ENCODE measurements at regions not wholly inside any gene's neighbourhood (a gene's known extent, or its start where the extent isn't known, plus 50 kb on each side); places are given as distances from the start of the nearest gene placed in this dataset.
"Not testable (repeated sequence)": the region's sequence is repeated elsewhere in the genome, so short reads cannot be mapped to it uniquely, and the experiment has no call there.

DNA sequence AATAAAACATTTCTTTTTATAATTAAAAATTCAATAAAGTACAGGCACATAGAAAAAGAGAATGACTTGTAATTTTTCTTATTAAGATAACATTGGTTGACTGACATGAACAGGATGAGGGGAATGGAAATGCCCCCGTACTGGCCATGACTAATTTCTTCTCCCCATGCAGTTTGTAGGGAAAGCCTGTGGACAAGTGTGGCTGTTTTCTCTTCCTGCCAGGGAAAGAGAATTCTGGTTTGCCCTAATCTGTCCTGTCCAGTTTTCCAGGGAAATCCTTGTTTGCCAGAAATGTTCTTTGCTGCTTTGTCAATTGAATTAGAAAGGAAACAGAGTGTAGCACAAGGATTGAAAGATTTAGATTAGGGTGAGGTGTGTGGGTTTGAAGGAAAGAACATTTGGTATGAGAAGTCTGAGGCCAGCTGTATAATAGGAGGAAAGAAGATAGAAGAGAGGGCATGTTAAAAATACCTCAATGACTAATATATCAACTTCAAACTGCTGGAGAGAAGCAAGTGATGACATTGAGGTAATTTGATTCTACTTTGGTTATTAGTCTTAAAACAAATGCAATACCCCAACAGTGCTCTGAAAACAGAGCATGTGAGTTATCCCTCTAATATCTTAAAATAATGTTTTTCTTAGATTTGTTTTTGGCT is 593.9 kb upstream of the ZNF804A start:
- no peak for DNase-seq (ENCODE audit: low spot score)

DNA sequence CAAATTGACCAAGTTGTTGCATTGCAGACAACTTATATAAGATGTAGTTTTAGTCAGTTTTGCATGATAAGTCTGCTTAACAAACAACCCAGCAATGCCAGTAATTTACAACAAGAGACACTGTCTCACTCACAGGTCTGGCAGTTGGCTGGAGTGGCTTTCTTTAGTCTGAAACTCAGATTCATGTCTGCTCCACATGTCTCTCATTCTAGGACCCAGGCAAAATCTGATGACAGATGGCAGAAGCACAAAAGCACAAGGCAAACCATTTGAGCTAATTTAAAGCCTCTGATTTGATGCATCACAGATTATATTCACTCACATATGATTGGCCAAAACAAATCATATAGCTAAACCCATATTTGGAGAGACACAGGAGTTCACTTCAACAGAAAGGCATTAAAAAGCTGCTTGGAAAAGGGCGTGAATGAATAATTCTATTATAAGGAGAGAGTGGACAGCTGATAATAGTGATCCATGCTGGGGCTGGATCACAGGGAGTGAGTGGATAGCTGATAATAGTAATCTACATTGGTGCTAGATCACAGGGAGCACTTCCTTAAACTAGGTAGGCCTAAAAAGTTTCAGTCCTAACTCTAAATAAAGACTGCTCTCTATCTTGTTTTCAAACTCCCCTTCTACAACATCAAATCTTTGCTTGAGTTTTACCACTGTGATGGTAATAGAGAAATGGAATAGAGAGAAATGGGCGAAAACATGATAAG is 593.2 kb upstream of the ZNF804A start:
- no peak for DNase-seq (ENCODE audit: low spot score)

DNA sequence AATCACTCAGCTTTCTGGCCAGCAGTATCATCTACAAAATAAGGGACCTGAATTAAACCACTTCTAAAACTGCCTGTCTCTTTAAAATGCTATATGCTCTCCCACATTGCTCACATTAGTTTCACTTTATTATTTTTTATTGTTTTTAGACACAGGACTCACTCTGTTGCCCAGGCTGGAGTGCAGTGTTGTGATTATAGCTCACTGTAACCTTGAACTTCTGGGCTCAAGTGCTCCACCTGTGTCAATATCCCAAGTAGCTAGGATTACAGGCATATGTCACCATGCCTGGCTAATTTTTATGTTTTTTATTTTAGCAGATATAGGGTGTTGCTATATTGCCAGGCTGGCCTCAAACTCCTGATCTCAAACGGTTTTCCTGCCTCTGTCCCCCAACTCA is 591.3 kb upstream of the ZNF804A start:
- DNase-seq (ENCODE audit: low spot score), result no peak

DNA sequence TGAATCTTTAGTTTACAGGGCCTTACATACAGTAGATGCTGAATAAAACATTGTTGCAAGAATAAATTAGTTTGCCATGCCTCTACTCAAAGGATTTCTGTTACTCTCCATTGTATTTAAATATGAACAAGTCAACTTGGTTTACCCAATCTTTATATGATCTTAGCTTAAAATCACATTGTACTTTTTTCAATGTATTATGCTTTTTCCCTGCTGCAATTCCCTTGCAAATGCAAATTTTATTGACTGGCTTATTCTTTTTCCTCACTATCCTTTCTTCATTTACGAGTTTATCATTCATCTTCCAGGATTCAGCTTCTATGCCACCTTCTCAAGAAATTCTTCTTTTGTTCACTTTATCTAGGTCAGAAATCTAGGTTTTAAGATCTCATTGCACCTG is 571.4 kb upstream of the ZNF804A start:
- no peak for DNase-seq (ENCODE audit: low spot score)

DNA sequence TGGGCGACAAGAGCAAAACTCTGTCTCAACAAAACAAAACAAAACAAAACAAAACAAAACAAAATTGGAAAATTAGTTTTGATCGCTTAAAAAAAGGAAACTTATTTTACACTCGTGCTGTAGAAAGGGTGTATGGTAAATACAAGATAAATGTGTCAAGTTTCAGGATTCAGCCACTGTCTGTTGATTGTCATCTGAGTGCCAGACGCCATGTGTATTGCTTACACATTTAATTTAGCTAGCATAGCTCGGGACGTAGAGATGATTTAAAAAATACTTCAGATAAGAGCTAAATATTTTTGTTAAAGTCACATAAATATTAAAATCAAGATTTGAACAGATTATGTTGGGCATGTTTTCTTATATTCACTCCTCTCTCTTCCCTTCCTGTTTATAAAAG is 568.1 kb upstream of the ZNF804A start:
- DNase-seq (ENCODE audit: low spot score), result no peak

DNA sequence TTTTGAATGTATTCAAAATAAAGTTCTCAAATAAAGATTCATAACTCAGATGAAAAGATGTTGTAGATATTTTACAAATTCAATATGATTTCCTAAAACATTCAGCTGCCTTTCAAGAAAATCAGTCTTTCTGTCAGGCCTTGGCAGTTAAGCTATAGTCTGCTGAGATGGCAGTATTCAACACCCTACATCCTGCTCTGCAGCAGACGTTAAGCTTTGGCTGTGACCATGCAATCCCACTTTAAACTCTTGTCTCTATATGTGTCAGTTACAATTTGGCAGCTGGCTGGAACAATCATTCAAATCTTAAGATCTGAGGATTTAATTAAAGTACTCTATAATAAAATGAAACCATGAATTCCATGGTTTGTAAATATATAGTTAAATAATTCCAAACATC is 567.3 kb upstream of the ZNF804A start:
- DNase-seq (ENCODE audit: low spot score), result no peak

DNA sequence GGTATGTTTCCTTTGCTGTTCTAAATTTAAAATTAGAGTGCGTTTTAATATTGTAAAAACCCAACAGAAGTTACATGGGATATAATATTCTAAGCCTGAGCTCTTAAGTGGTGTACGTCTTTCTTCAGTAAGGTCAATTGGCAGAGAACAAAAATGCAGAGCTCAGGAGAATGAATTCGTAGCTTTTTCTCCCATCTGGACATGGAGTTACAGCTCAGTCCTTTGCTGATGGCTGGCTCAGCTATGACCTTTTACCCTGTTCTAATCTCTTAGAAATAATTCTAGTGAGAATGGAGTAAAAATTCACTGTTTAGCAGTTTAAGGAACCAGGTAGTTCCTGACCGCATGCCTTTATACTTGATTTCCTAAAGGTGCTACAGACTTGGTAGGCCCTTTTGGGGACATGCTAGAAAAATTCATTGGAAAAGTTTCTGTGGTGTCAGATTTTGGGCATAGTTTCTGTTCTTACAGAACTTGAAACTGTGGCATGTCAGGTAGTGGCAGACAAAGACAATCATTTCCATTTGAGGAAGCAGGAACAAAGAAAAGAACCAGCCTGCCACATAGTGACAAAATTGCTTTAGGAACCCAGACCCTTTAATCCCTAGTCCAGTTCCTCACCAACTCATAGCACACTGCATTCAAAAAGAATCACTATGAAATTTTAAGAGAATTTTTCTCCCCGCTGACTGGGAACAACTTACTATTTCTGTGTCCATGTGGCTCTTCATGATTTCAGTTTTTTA is 566.8 kb upstream of the ZNF804A start:
- no peak for DNase-seq (ENCODE audit: low spot score)

DNA sequence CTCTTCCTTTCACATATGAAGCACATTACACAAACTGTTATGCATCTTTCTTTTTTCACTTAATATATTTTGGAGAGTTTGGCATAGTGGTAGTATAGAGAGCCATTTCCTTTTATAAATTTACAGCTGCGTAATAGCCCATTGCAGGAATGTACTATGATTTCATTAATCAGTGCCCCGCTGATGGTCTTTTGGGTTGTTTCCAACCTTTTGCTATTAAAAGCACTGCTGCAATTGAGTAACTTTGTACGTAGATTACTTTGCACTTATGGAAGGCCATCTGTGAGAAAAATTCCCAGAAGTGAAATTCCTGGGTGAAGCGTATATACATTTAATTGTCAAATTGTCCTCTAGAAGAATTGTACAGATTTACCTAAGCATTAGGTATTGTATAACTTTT is 565.3 kb upstream of the ZNF804A start:
- DNase-seq (ENCODE audit: low spot score), result no peak

DNA sequence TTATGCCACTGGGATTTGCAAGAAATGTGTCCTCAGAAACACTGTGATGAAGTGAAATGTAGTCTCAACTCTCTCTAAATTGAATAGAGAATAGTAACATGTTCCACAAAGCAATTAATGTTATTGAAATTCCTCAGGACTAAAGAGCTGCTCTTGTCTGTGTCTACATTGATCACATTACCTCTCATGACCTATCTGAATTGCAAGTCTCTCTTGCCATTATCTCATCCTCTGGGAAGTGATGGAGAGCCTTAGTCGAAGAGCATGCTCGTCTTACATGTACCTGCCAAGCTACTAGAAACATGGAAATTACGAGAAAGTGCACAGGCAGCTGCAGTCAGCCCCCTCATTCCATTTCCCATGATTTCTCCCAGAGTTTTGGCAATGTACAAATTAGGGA is 561.1 kb upstream of the ZNF804A start:
- no peak for DNase-seq (ENCODE audit: low spot score)

DNA sequence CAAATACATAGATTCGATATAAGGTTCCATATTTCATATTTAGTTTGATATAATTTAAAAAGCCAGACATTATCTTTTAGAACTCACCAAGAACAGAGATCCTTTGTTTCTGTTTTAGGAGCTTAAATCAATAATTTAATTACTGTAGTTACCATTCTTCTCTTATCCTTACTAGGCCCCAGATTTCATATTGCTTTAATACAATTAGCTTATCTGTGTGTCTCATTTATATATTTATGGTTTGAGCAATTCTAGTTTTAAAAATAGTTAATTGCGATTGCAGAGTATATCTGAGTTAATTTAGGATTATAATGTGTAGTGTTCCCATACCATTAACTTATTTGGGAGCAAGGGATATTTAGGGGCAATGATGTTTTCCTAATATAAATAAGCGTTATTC is 558.8 kb upstream of the ZNF804A start:
- no peak for DNase-seq (ENCODE audit: low spot score)

DNA sequence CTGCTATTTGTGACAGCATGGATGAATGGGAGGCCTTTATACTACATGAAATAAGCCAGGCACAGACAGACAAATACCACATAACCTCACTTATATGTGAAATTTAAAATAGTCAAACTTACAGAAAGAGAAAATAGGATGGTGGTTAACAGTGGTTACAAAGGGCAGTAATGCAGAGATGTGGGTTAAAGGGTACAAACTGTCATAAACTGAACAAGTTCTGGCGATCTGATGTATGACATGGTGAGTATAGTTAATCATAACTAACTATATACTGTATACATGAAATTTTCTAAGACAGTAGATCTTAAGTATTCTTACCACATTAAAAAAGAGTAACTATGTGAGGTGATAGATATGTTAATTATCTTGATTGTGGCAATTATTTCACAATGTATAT is 558.1 kb upstream of the ZNF804A start:
- no peak for DNase-seq (ENCODE audit: low spot score)

DNA sequence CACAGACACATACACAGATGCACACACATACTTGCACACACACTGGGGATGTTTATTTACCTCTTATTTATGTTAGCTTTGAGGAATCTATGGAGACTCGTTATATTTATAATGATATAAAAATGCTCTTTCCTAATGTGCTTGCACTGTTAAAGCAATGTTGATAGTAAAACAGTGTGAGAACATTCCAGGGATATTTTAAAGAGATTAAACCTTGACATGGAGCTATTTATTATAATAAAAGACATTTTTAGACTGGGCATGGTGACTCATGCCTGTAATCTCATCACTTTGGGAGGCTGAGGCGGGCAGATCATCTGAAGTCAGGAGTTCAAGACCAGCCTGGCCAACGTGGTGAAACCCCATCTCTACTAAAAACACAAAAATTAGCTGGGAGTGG is 557.3 kb upstream of the ZNF804A start:
- DNase-seq (ENCODE audit: low spot score), result no peak

DNA sequence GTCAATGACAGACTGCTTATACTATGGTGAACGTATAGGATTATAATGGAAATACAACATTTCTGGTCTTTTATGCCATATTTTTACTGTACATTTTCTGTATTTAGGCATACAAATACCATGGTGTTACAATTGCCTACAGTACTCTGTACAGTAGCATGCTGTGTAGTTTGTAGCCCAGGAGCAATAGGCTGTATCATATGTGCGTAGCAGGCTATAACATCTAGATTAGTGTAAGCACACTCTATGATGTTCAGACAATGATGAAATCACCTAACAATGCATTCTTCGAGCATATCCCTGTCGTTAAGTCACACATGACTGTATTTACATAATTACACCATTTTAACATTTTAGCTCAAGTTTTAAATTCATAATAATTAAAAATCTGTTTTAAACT is 556.6 kb upstream of the ZNF804A start:
- DNase-seq (ENCODE audit: low spot score), result no peak

DNA sequence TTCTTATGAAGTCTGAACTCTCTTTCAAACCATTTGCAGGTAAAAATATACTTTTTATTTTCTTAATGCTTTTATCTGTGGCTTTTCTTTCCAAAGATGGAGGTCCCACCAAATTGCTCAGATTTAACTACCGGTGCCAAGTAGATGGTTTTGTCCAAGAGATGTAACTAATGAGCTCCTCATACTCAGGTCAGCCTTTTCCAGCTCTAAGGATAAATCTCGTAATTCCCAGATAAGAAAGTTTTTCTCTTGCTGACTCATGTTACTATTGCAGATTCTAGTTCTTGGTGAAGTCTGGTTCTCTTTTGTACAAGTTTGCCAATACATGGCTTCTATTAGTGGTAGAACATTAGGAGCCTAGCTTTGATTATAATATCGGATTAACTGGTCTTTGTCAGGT is 550.8 kb upstream of the ZNF804A start:
- DNase-seq (ENCODE audit: low spot score), result no peak

DNA sequence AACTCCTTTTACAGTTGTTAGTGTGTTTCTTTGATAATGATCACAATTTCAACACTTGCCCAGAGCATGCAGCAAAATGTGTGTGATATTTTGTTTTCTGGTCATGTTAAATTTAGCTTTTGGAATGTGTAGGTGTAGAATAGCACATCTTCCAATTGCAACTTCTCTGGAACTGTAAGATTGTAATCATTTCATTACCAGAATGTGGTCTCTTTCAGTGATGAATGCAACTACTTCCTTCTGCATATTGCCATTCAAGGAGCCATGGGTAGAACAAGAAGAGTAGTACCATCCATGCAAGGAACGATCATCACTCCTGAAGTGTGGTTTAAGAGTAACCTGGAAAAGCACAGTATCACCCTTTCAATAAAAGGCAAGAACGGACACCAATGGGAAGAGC is 548.8 kb upstream of the ZNF804A start:
- no peak for DNase-seq (ENCODE audit: low spot score)

DNA sequence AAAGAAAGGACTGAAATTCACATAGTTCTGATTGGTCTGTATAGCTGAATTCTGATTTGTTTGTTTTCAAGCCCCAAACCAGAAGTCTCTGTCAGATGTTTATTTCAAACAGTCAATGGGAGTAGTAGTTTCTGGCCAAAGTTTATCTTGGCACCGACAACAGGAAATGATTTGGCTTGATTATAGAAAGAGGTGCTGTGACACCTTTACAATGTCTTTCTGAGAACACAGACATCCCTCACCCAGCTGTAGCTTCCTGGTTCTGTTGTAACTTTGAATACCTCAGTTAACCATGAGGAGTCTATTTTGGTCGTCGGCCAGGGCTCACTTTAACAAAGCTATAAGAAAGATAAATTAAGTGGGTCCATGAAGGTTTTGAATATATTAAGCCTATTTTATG is 545.0 kb upstream of the ZNF804A start:
- no peak for DNase-seq (ENCODE audit: low spot score)

DNA sequence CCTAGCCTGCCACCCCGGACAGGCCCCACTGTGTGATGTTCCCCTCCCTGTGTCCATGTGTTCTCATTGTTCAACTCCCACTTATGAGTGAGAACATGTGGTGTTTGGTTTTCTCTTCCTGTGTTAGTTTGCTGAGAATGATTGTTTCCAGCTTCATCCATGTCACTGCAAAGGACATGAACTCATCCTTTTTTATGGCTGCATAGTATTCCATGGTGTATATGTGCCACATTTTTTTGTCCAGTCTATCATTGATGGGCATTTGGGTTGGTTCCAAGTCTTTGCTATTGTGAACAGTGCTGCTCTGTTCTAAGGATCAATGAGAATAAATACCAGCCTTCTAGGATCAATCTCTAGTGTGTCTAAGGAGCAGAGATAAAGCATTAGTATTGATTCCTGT is 543.9 kb upstream of the ZNF804A start:
- not testable (repeated sequence) for DNase-seq (ENCODE audit: low spot score)

DNA sequence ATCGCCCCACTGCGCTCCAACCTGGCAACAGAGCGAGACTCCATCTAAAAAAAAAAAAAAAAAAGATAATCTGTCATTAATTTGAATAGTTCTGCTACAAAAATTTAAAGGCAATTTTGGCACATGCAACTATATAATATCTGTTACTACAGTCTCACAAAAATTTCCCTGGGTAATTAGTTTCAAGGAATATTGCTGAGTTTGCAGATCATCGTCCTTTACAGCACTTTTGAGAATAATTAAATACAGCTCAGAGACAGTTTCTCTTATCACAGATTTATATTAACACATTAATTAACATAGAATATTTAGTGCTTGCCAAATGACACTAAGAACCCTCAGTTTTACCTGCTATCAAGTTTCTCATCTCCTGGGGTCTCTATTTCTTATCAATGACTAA is 540.4 kb upstream of the ZNF804A start:
- DNase-seq (ENCODE audit: low spot score), result no peak

DNA sequence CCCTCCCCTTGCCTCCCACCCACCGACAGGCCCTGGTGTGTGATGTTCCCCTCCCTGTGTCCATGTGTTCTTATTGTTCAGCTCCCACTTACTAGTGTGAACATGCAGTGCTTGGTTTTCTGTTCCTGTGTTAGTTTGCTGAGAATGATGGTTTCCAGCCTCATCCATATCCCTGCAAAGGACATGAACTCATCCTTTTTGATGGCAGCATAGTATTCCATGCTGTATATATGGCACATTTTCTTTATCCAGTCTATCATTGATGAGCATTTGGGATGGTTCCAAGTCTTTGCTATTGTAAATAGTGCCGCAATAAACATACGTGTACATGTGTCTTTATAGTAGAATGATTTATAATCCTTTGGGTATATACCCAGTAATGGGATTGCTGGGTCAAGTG is 538.1 kb upstream of the ZNF804A start:
- not testable (repeated sequence) for DNase-seq (ENCODE audit: low spot score)

DNA sequence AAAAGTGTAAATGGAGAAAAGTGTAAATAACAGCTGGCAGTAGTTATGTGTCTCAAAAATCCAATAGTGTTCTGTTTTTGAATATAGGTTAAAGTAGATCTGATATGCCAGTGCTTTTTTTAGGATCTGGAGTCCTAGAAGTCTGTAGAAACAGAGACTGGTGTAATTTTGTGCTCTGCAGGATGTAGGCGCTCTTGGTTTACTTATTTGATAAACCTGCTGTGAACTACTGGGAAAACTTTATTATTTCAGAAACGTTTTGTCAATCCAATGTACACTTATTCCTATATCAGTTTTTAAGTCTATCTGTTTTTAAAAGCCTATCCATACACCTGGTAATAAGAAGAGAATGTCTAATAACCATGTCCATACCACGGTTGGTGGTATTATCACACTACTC is 530.8 kb upstream of the ZNF804A start:
- no peak for DNase-seq (ENCODE audit: low spot score)

DNA sequence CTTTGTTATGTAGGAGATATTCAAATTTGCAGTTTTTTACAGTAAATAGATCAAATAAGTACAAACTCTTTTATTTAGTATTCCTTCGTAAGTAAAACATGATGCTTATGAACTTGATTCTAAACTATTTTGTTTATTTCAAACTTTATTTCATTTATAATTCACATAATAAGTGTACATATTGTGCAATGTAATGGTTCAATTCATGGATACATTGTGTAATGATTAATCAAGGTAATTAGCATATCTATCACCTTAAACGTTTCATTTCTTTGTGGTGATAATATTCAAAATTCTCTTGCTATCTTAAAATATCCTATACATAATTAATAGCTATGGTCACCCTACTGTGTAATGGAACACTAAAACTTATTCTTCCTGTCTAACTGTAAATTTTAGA is 525.9 kb upstream of the ZNF804A start:
- DNase-seq (ENCODE audit: low spot score), result no peak

DNA sequence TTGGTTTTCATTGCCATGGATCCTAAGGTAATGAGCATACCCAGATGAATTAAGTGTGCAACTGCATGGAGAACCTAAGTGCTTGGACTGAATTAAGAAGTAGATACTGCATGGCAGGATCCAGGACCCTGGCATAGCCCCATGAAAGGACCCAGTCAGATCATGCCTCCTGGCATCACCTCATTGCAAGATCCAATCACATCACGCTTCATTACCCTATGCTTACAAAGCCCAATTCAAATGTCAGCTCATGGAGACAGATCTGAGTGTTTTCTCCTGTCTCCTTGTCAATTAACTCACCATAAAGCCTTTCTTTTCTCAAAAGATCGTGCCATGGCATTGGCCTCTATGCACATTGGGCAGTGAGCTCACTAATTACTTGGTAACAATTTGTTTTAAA is 519.8 kb upstream of the ZNF804A start:
- no peak for DNase-seq (ENCODE audit: low spot score)

DNA sequence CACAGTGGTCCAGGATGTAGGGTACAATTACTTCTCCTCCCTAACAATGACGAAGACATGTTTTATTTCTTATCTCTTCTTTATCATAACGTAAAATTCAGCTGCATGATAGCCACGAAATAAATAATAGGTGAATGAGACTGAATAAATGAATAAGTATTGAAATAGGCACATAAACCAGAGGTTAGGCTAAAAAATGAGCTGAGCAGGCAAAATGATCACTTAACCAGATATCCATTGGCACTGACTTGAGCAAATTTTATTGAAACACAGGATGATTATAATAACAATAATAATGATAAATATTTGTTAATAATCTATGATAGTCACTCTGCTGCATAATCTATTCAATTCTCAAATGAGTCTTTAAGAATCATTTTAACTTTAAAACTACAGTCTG is 506.9 kb upstream of the ZNF804A start:
- DNase-seq (ENCODE audit: low spot score), result no peak

Measured in SW480 (cell line).